GM21825 (cell line): ENCODE measurements at regions not wholly inside any gene's neighbourhood (a gene's known extent, or its start where the extent isn't known, plus 50 kb on each side); places are given as distances from the start of the nearest gene placed in this dataset.

ENCODE experiments used
- ATAC-seq: cut with Tn5 transposase; IDR thresholded peaks from one replicate; pipeline ENCODE4 v1.9.1; 2021; ENCODE audit warnings: mild to moderate bottlenecking, moderate library complexity; ENCODE audit not compliant: unreplicated experiment

- no peak for ATAC-seq
These were observed 132.1 kb downstream of the RHOU start for GRCh38 chr1:228867108-228867950.

GRCh38 chr1:228867951-228868730 lies 132.9 kb downstream of the RHOU start:
- no peak for ATAC-seq

GRCh38 chr1:228868731-228869024 lies 133.4 kb downstream of the RHOU start:
- no peak for ATAC-seq

- ATAC-seq, result no peak
These were observed 134.1 kb downstream of the RHOU start for GRCh38 chr1:228869312-228869824.

GRCh38 chr1:228870041-228870713 lies 134.9 kb downstream of the RHOU start:
- ATAC-seq, result no peak

- no peak for ATAC-seq
These were observed 136.2 kb downstream of the RHOU start for GRCh38 chr1:228871314-228872061.

- no peak for ATAC-seq
These were observed 136.8 kb downstream of the RHOU start for GRCh38 chr1:228872080-228872479.

- no peak for ATAC-seq
These were observed 138.4 kb downstream of the RHOU start for GRCh38 chr1:228873709-228874108.

GRCh38 chr1:228875741-228876140 lies 140.5 kb downstream of the RHOU start:
- no peak for ATAC-seq

GRCh38 chr1:228876187-228876586 lies 140.9 kb downstream of the RHOU start:
- no peak for ATAC-seq

- no peak for ATAC-seq
These were observed 143.9 kb downstream of the RHOU start for GRCh38 chr1:228879164-228879563.

- ATAC-seq, result no peak
These were observed 146.9 kb downstream of the RHOU start for GRCh38 chr1:228882041-228882770.

GRCh38 chr1:228882771-228883450 lies 147.6 kb downstream of the RHOU start:
- no peak for ATAC-seq

- ATAC-seq, result no peak
These were observed 148.3 kb downstream of the RHOU start for GRCh38 chr1:228883535-228883934.

GRCh38 chr1:228884196-228884595 lies 148.9 kb downstream of the RHOU start:
- ATAC-seq, result no peak

- no peak for ATAC-seq
These were observed 149.6 kb downstream of the RHOU start for GRCh38 chr1:228884615-228885566.

GRCh38 chr1:228885845-228886244 lies 150.6 kb downstream of the RHOU start:
- ATAC-seq, result no peak

GRCh38 chr1:228887101-228887500 lies 151.8 kb downstream of the RHOU start:
- no peak for ATAC-seq
